Endothelial cell (in vitro differentiated cells): ENCODE measurements at regions not wholly inside any gene's neighbourhood (a gene's known extent, or its start where the extent isn't known, plus 50 kb on each side); places are given as distances from the start of the nearest gene placed in this dataset.

Source experiments
- DNase-seq: peaks from one replicate; pipeline ENCODE4 v3.0.0; 2021; ENCODE audit warnings: low spot score
- H3K27ac Mint-ChIP-seq: one replicate; pipeline ENCODE4 v1.8.0; 2021; ENCODE audit warnings: mixed read lengths, inconsistent platforms; ENCODE audit not compliant: unreplicated experiment
- H3K27me3 Mint-ChIP-seq: one replicate; pipeline ENCODE4 v1.8.0; 2021; ENCODE audit warnings: mild to moderate bottlenecking, moderate library complexity, mixed read lengths, inconsistent platforms; ENCODE audit not compliant: unreplicated experiment
- H3K36me3 Mint-ChIP-seq: one replicate; pipeline ENCODE4 v1.8.0; 2021; ENCODE audit warnings: mild to moderate bottlenecking, low read depth, mixed read lengths, inconsistent platforms; ENCODE audit not compliant: unreplicated experiment
- H3K4me1 Mint-ChIP-seq: one replicate; pipeline ENCODE4 v1.8.0; 2021; ENCODE audit warnings: mild to moderate bottlenecking, mixed read lengths, inconsistent platforms; ENCODE audit not compliant: unreplicated experiment
- H3K4me3 Mint-ChIP-seq: one replicate; pipeline ENCODE4 v1.8.0; 2021; ENCODE audit warnings: mild to moderate bottlenecking, mixed read lengths, inconsistent platforms; ENCODE audit not compliant: unreplicated experiment
- H3K9me3 Mint-ChIP-seq: one replicate; pipeline ENCODE4 v1.8.0; 2021; ENCODE audit warnings: mixed read lengths, inconsistent platforms; ENCODE audit not compliant: unreplicated experiment
- CTCF ChIP-seq: fragments of 200-600 bp; sonication (generic); IDR thresholded peaks from one replicate; pipeline ENCODE4 v1.5.0; 2021; ENCODE audit warnings: antibody characterized with exemption; ENCODE audit not compliant: unreplicated experiment

- no peak for TF ChIP-seq CTCF
- H3K36me3 Mint-ChIP-seq: peaks cover 3% of the 10 kb centered on the region
- no peaks in the 10 kb centered on the region for H3K9me3 Mint-ChIP-seq
- H3K4me3 Mint-ChIP-seq: no peak overlapping the region
- H3K27ac Mint-ChIP-seq: no peak overlapping the region
- DNase-seq: no peak
- H3K4me1 Mint-ChIP-seq: no peaks in the 10 kb centered on the region
- peaks cover 5% of the 10 kb centered on the region for H3K27me3 Mint-ChIP-seq
These were observed 73.6 kb downstream of the TMEM17 start for GRCh38 chr2:62432407-62432806.

GRCh38 chr2:62431512-62431911 is 74.5 kb downstream of the TMEM17 start:
- Mint-ChIP-seq H3K4me1 (no peaks in the 10 kb centered on the region), H3K9me3 (no peaks in the 10 kb centered on the region), H3K36me3 (peaks cover 3% of the 10 kb centered on the region), H3K4me3 (no peak overlapping the region), H3K27ac (no peak overlapping the region), H3K27me3 (peaks cover 5% of the 10 kb centered on the region)
- TF ChIP-seq CTCF: no peak
- DNase-seq: no peak

GRCh38 chr2:62430146-62430545 is 75.8 kb downstream of the TMEM17 start:
- DNase-seq: no peak
- H3K4me3 Mint-ChIP-seq: no peak overlapping the region
- H3K27me3 Mint-ChIP-seq: peaks cover 3% of the 10 kb centered on the region
- no peak overlapping the region for H3K27ac Mint-ChIP-seq
- H3K4me1 Mint-ChIP-seq: no peaks in the 10 kb centered on the region
- H3K36me3 Mint-ChIP-seq: peaks cover 3% of the 10 kb centered on the region
- no peaks in the 10 kb centered on the region for H3K9me3 Mint-ChIP-seq
- no peak for TF ChIP-seq CTCF

- Mint-ChIP-seq H3K4me1 (no peaks in the 10 kb centered on the region), H3K4me3 (no peak overlapping the region), H3K9me3 (no peaks in the 10 kb centered on the region), H3K27ac (no peak overlapping the region), H3K36me3 (peaks cover 3% of the 10 kb centered on the region), H3K27me3 (peaks cover 6% of the 10 kb centered on the region)
- no peak for TF ChIP-seq CTCF
- DNase-seq: no peak
These were observed 78.8 kb downstream of the TMEM17 start for GRCh38 chr2:62427146-62427545.

GRCh38 chr2:62426154-62426912 is 79.7 kb downstream of the TMEM17 start:
- DNase-seq: no peak
- no peak for TF ChIP-seq CTCF
- H3K9me3 Mint-ChIP-seq: no peaks in the 10 kb centered on the region
- H3K27ac Mint-ChIP-seq: no peak overlapping the region
- no peak overlapping the region for H3K4me3 Mint-ChIP-seq
- H3K27me3 Mint-ChIP-seq: peaks cover 6% of the 10 kb centered on the region
- no peaks in the 10 kb centered on the region for H3K4me1 Mint-ChIP-seq
- H3K36me3 Mint-ChIP-seq: no peaks in the 10 kb centered on the region
